ENCODE measurements at regions not wholly inside any gene's neighbourhood (a gene's known extent, or its start where the extent isn't known, plus 50 kb on each side); places are given as distances from the start of the nearest gene placed in this dataset.
"Not testable (repeated sequence)": the region's sequence is repeated elsewhere in the genome, so short reads cannot be mapped to it uniquely, and the experiment has no call there.

DNA sequence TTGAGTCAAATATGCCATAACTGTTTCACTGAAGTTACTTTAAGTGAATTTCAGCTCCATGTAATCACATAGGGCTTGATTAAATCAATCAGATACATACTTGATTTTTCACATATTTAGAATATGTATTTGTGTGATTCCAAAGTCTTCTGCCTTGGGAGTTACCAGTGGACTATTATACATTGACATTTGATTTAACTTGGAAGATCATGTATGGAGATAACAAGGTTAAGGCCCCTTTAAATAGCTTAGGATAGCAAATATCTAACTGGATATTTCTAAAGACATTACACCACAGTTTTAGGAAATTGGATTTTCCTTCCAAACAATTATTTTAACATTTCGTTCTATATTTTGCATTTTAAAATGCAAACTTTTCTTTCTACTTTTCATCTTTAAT, 405.0 kb downstream of the RAP2B start:
- TF ChIP-seq, protein P1, sequence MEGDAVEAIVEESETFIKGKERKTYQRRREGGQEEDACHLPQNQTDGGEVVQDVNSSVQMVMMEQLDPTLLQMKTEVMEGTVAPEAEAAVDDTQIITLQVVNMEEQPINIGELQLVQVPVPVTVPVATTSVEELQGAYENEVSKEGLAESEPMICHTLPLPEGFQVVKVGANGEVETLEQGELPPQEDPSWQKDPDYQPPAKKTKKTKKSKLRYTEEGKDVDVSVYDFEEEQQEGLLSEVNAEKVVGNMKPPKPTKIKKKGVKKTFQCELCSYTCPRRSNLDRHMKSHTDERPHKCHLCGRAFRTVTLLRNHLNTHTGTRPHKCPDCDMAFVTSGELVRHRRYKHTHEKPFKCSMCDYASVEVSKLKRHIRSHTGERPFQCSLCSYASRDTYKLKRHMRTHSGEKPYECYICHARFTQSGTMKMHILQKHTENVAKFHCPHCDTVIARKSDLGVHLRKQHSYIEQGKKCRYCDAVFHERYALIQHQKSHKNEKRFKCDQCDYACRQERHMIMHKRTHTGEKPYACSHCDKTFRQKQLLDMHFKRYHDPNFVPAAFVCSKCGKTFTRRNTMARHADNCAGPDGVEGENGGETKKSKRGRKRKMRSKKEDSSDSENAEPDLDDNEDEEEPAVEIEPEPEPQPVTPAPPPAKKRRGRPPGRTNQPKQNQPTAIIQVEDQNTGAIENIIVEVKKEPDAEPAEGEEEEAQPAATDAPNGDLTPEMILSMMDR (IDR thresholded peaks at IDR 0.05 in 8 of 11, conservative IDR thresholded peaks at IDR 0.05 in 3 of 11): no peak
- TF ChIP-seq POLR2AphosphoS5 (IDR thresholded peaks at IDR 0.05): no peak
- TF ChIP-seq POLR2A (IDR thresholded peaks at IDR 0.05): no peak
- Histone ChIP-seq H3K4me1 (no peaks in the 10 kb centered on the region), H3K4me3 (no peak overlapping the region), H3K27me3 (replicated peaks in 1 of 7) (no peaks in the 10 kb centered on the region), H3K27ac (no peak overlapping the region), H3K36me3 (no peaks in the 10 kb centered on the region), H3K9me3 (peaks cover 5 to 48% (median 37%) of the 10 kb centered on the region in 8 donors)
- 76 to 92% (median 86%) methylated on average over 1 of the region's 1 CpG for WGBS, 5 donors
- no peak for DNase-seq
- intact Hi-C loops (cut with DNase I; ENCODE audit: low total_unique reads): no loop called here

DNA sequence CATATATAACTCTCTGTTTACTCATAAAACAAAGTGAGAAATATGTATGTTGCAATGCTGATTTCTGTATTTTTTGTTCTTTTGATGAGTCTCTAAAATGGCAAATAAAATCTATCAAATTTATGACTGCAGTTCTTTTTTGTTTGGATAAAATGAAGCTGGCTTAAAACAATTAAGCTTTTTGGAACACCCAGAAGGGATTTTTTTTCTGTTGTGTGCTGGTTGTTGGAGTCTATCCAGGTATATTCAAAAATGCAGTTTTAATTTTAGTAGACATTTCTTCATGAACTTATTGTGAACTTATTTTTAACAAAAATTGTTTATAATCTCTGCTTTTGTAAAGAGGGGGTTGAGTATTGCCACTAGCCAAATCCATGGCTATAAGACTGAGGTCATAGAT, 405.5 kb downstream of the RAP2B start:
- H3K4me3 ChIP-seq: no peak overlapping the region
- TF ChIP-seq, protein P1 (IDR thresholded peaks at IDR 0.05 in 8 of 11, conservative IDR thresholded peaks at IDR 0.05 in 3 of 11): no peak
- TF ChIP-seq POLR2AphosphoS5 (IDR thresholded peaks at IDR 0.05) (no peak), POLR2A (IDR thresholded peaks at IDR 0.05) (no peak)

DNA sequence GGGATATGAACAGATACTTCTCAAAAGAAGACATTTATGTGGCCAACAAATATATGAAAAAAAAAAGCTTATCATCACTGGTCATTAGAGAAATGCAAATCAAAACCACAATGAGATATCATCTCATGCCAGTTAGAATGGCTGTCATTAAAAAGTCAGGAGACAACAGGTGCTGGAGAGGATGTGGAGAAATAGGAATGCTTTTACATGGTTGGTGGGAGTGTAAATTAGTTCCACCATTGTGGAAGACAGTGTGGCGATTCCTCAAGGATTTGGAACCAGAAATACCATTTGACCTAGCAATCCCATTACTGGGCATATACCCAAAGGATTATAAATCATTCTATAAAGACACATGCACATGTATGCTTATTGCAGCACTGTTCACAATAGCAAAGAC, 408.5 kb downstream of the RAP2B start:
- intact Hi-C loops (cut with DNase I; ENCODE audit: low total_unique reads); H3K4me3 ChIP-seq; H3K27me3 ChIP-seq (replicated peaks in 1 of 7); H3K36me3 ChIP-seq; DNase-seq; H3K27ac ChIP-seq; H3K4me1 ChIP-seq: not testable (repeated sequence)
- WGBS, 5 donors: 75 to 92% (median 83%) methylated on average over 1 of the region's 1 CpG
- H3K9me3 ChIP-seq: peaks cover 0 to 13% (median 2%) of the 10 kb centered on the region in 8 donors

More for the DNA sequence above, 405.5 kb downstream of the RAP2B start:
- Histone ChIP-seq H3K9me3 (peaks cover 5 to 42% (median 31%) of the 10 kb centered on the region in 8 donors), H3K27ac (no peak overlapping the region), H3K27me3 (replicated peaks in 1 of 7) (no peaks in the 10 kb centered on the region), H3K4me1 (no peaks in the 10 kb centered on the region), H3K36me3 (no peaks in the 10 kb centered on the region)
- intact Hi-C loops (cut with DNase I; ENCODE audit: low total_unique reads): no loop called here
- no peak for DNase-seq

DNA sequence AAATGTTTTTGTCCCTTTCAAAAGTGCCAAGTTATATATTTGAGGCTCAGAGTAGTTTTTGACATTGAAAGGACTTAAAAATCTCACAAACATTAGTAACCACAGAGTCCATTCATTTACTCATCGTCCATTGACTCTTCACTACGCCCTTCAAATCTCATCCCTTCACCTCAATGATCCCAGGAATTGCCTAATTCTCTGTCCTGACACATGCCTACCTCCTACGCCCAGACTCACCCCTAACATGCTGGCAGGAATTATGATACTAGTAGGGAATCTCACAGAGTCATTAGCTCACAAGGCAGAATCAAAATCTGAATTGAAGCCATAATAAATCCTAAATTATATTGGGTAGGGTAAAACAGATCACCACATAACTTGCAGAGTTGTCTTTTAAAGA, 410.1 kb downstream of the RAP2B start:
- no peak overlapping the region for H3K4me3 ChIP-seq
- no peaks in the 10 kb centered on the region for H3K36me3 ChIP-seq
- DNase-seq: no peak
- H3K9me3 ChIP-seq: peaks cover 0 to 11% (median 1%) of the 10 kb centered on the region in 8 donors
- H3K4me1 ChIP-seq: no peaks in the 10 kb centered on the region
- TF ChIP-seq, protein P1 (IDR thresholded peaks at IDR 0.05 in 8 of 11, conservative IDR thresholded peaks at IDR 0.05 in 3 of 11): no peak
- TF ChIP-seq POLR2A (IDR thresholded peaks at IDR 0.05) (no peak), POLR2AphosphoS5 (IDR thresholded peaks at IDR 0.05) (no peak)
- intact Hi-C loops (cut with DNase I; ENCODE audit: low total_unique reads): no loop called here
- 78 to 91% (median 85%) methylated on average over 3 of the region's 3 CpGs for WGBS, 5 donors
- no peaks in the 10 kb centered on the region for H3K27me3 ChIP-seq (replicated peaks in 1 of 7)
- H3K27ac ChIP-seq: no peak overlapping the region

DNA sequence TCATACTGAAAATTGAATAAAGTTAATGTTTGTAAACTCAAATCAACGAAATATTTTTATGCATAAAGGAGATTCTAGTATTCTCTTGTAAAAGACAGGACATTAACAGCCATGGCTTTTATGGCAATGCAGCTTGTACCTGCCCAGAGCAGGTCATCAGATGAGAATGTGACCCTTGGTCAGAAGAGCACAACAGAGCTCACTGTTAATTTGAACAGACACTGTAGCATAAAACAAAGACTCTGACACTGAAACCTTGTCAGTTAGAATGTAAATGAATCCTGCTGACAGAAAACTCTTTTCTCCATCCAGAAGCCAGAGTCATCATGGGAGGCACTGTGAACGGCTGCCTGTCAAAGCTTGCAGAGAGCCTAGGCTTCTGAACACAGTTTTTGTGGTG, 410.6 kb downstream of the RAP2B start:
- no peak for DNase-seq
- Histone ChIP-seq H3K9me3 (peaks cover 0 to 11% (median 1%) of the 10 kb centered on the region in 8 donors), H3K27ac (no peak overlapping the region), H3K27me3 (replicated peaks in 1 of 7) (no peaks in the 10 kb centered on the region), H3K4me3 (no peak overlapping the region), H3K36me3 (no peaks in the 10 kb centered on the region), H3K4me1 (no peaks in the 10 kb centered on the region)
- TF ChIP-seq POLR2AphosphoS5 (IDR thresholded peaks at IDR 0.05): no peak
- TF ChIP-seq, protein P1 (IDR thresholded peaks at IDR 0.05 in 8 of 11, conservative IDR thresholded peaks at IDR 0.05 in 3 of 11): no peak
- TF ChIP-seq POLR2A (IDR thresholded peaks at IDR 0.05): no peak
- intact Hi-C loops (cut with DNase I; ENCODE audit: low total_unique reads): no loop called here
- 70 to 76% (median 74%) methylated on average over 2 of the region's 2 CpGs for WGBS, 5 donors

Measured in spleen (tissue), 11 donors.